K562 (cell line): ENCODE measurements at regions not wholly inside any gene's neighbourhood (a gene's known extent, or its start where the extent isn't known, plus 50 kb on each side); places are given as distances from the start of the nearest gene placed in this dataset.
A peak's percentile ranks its signal among the peaks of the same experiment; 100 is the strongest.

Source experiments
- ATAC-seq: fragments of 200-7000 bp; cut with Tn5 transposase; 3 replicates; pipeline ENCODE4 v1.9.1; 2020; ENCODE audit warnings: moderate library complexity
- BruUV-seq: library from RNA; stranded (reverse); fragments of 400-500 nt; replicated peaks from 2 replicates; lab custom pipeline; 2021; lab: Mats Ljungman, UMichigan
- CTCF ChIA-PET: fragments of 300-600 bp; formaldehyde crosslinking; extraction: SDS; loops from one replicate; lab custom pipeline; 2021; ENCODE audit warnings: low intra/inter-chr PET ratio; lab: Yijun Ruan, JAX
- POLR2A ChIA-PET: fragments of 300-600, 350-650 bp; sonication (Branson Sonifier 250); formaldehyde crosslinking; extraction: SDS; loops from one replicate; lab custom pipeline; 2021; ENCODE audit warnings: antibody characterized with exemption, inconsistent platforms; lab: Yijun Ruan, JAX
- DNase-seq, 4 experiments: peaks; one replicate each; pipeline versions ENCODE4 v3.0.0 to v3.0.0-alpha.2; 2011 to 2018; ENCODE audit warnings: low spot score in 3 of 4, mixed read lengths in 3 of 4; ENCODE audit errors: extremely low read depth in 1 of 4
- FAIRE-seq: peaks from 2 replicates; lab custom pipeline; 2011; peaks lifted over from hg19 to GRCh38; lab: Jason Lieb, UNC
- H2AFZ ChIP-seq: 2 replicates; pipeline ENCODE4 v1.6.0; 2011; ENCODE audit warnings: low read depth, low read length, control low read depth, inconsistent platforms
- H3K27ac ChIP-seq: fragments of 200-600 bp; 3 replicates; pipeline ENCODE4 v1.8.0; 2011; ENCODE audit warnings: low read depth, mild to moderate bottlenecking, control low read depth, inconsistent platforms, low read length, moderate library complexity, mixed read lengths; ENCODE audit errors: extremely low read depth
- H3K27me3 ChIP-seq, 2 experiments: fragments of 300-600 bp in 1 of 2; 2 replicates in 1 of 2; 3 replicates in 1 of 2; pipeline versions ENCODE4 v1.6.0 to v1.8.0; 2011; ENCODE audit warnings: inconsistent platforms in 2 of 2, low read length in 2 of 2, mild to moderate bottlenecking in 1 of 2, mixed read lengths in 1 of 2, moderate library complexity in 1 of 2; ENCODE audit not compliant: control insufficient read depth in 2 of 2, insufficient read depth in 2 of 2
- H3K36me3 ChIP-seq: fragments of 300-600 bp; 3 replicates; pipeline ENCODE4 v1.8.0; 2011; ENCODE audit warnings: mild to moderate bottlenecking, low read length, inconsistent platforms; ENCODE audit not compliant: control insufficient read depth, insufficient read depth
- H3K4me1 ChIP-seq, 2 experiments: fragments of 200-600 bp in 1 of 2; replicated peaks in 1 of 2; 2 replicates in 1 of 2; 3 replicates in 1 of 2; pipeline versions ENCODE4 v1.5.1 to v1.8.0; 2011; ENCODE audit warnings: inconsistent platforms in 2 of 2, low read length in 2 of 2, mild to moderate bottlenecking in 1 of 2, mixed read lengths in 1 of 2, moderate library complexity in 1 of 2; ENCODE audit not compliant: control insufficient read depth in 2 of 2, insufficient read depth in 2 of 2
- H3K4me2 ChIP-seq: 2 replicates; pipeline ENCODE4 v1.6.1; 2011; ENCODE audit warnings: low read length, control low read depth, inconsistent platforms, mixed read lengths; ENCODE audit not compliant: insufficient read depth
- H3K4me3 ChIP-seq: fragments of 200-600 bp; sonication (generic), shearing (Covaris generic); 2 replicates; pipeline ENCODE4 v1.5.1; 2016; ENCODE audit warnings: control low read depth, inconsistent platforms
- H3K79me2 ChIP-seq: fragments of 200-600 bp; 3 replicates; pipeline ENCODE4 v1.8.0; 2011; ENCODE audit warnings: low read length, inconsistent platforms; ENCODE audit not compliant: control insufficient read depth, insufficient read depth
- H3K9ac ChIP-seq, 2 experiments: 2 replicates each; pipeline versions ENCODE4 v1.6.0 to v1.6.1; 2011; ENCODE audit warnings: low read depth in 2 of 2, low read length in 2 of 2, control low read depth in 1 of 2, inconsistent platforms in 1 of 2, mild to moderate bottlenecking in 1 of 2, mixed read lengths in 1 of 2; ENCODE audit not compliant: insufficient read depth in 1 of 2
- H3K9me1 ChIP-seq: one replicate; pipeline ENCODE4 v1.6.0; 2011; ENCODE audit warnings: inconsistent platforms, mild to moderate bottlenecking, low read length, moderate library complexity; ENCODE audit not compliant: control insufficient read depth, insufficient read depth
- H3K9me3 ChIP-seq: replicated peaks from 2 replicates; pipeline ENCODE4 v1.5.1; 2011; ENCODE audit warnings: low read depth, low read length, inconsistent platforms; ENCODE audit not compliant: control insufficient read depth, insufficient read depth
- H4K20me1 ChIP-seq: replicated peaks from 2 replicates; pipeline ENCODE4 v1.6.1; 2011; ENCODE audit warnings: low read length, inconsistent platforms, mixed read lengths; ENCODE audit not compliant: control insufficient read depth, insufficient read depth
- WGBS: fragments of 100-300 bp; shearing (Covaris generic); methylation state at CpG from one replicate; pipeline ENCODE4 v1.1.6; 2016; ENCODE audit warnings: low coverage, mixed read lengths; ENCODE audit not compliant: insufficient coverage; ENCODE audit errors: missing lambda C conversion rate; 5-methylcytosine and 5-hydroxymethylcytosine counted together
- in situ Hi-C: fragments of 300-500 bp; cut with MboI; formaldehyde crosslinking; loops from 4 replicates; pipeline ENCODE4 v1.15.0; 2018; ENCODE audit warnings: inconsistent platforms, mixed read lengths
- intact Hi-C: fragments of 100-400 bp; cut with micrococcal nuclease; formaldehyde crosslinking; loops from 2 replicates; pipeline ENCODE4 v1.14.2; 2022
- TF ChIP-seq, protein P1 (sequence below), 3 experiments: fragments of 200-800 bp in 1 of 3; fragments of 250-450 bp in 1 of 3; fragments of 450-650 bp in 1 of 3; sonication (Bioruptor Pico) in 1 of 3; sonication (Bioruptor generic) in 1 of 3; formaldehyde crosslinking in 1 of 3; IDR thresholded peaks; 2 replicates each; pipeline versions ENCODE4 v1.6.1 to v1.8.0; 2016 to 2022; ENCODE audit warnings: mild to moderate bottlenecking in 2 of 3, missing genetic modification characterization in 2 of 3, missing compliant biosample characterization in 1 of 3, moderate library complexity in 1 of 3
- TF ChIP-seq, protein P2 (sequence below), 2 experiments: fragments of 450-650 bp; IDR thresholded peaks; 2 replicates each; pipeline ENCODE4 v1.6.1; 2018; ENCODE audit warnings: mild to moderate bottlenecking in 2 of 2, low read depth in 1 of 2; ENCODE audit not compliant: partially characterized antibody in 2 of 2

GRCh38 chr20:54318892-54319291 lies 111.0 kb downstream of the PFDN4 start:
- in situ Hi-C loops = no loop called here
- no peaks in the 10 kb centered on the region for H3K27me3 ChIP-seq
- no TSS peak for BruUV-seq
- TF ChIP-seq, protein P1, sequence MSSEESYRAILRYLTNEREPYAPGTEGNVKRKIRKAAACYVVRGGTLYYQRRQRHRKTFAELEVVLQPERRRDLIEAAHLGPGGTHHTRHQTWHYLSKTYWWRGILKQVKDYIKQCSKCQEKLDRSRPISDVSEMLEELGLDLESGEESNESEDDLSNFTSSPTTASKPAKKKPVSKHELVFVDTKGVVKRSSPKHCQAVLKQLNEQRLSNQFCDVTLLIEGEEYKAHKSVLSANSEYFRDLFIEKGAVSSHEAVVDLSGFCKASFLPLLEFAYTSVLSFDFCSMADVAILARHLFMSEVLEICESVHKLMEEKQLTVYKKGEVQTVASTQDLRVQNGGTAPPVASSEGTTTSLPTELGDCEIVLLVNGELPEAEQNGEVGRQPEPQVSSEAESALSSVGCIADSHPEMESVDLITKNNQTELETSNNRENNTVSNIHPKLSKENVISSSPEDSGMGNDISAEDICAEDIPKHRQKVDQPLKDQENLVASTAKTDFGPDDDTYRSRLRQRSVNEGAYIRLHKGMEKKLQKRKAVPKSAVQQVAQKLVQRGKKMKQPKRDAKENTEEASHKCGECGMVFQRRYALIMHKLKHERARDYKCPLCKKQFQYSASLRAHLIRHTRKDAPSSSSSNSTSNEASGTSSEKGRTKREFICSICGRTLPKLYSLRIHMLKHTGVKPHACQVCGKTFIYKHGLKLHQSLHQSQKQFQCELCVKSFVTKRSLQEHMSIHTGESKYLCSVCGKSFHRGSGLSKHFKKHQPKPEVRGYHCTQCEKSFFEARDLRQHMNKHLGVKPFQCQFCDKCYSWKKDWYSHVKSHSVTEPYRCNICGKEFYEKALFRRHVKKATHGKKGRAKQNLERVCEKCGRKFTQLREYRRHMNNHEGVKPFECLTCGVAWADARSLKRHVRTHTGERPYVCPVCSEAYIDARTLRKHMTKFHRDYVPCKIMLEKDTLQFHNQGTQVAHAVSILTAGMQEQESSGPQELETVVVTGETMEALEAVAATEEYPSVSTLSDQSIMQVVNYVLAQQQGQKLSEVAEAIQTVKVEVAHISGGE (CRISPR knock-in tag; IDR thresholded peaks at IDR 0.05) = peak in 1 of 3 experiments; percentile 75; a peak in 2 of 6 replicates
- TF ChIP-seq, protein P2, sequence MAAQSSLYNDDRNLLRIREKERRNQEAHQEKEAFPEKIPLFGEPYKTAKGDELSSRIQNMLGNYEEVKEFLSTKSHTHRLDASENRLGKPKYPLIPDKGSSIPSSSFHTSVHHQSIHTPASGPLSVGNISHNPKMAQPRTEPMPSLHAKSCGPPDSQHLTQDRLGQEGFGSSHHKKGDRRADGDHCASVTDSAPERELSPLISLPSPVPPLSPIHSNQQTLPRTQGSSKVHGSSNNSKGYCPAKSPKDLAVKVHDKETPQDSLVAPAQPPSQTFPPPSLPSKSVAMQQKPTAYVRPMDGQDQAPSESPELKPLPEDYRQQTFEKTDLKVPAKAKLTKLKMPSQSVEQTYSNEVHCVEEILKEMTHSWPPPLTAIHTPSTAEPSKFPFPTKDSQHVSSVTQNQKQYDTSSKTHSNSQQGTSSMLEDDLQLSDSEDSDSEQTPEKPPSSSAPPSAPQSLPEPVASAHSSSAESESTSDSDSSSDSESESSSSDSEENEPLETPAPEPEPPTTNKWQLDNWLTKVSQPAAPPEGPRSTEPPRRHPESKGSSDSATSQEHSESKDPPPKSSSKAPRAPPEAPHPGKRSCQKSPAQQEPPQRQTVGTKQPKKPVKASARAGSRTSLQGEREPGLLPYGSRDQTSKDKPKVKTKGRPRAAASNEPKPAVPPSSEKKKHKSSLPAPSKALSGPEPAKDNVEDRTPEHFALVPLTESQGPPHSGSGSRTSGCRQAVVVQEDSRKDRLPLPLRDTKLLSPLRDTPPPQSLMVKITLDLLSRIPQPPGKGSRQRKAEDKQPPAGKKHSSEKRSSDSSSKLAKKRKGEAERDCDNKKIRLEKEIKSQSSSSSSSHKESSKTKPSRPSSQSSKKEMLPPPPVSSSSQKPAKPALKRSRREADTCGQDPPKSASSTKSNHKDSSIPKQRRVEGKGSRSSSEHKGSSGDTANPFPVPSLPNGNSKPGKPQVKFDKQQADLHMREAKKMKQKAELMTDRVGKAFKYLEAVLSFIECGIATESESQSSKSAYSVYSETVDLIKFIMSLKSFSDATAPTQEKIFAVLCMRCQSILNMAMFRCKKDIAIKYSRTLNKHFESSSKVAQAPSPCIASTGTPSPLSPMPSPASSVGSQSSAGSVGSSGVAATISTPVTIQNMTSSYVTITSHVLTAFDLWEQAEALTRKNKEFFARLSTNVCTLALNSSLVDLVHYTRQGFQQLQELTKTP (IDR thresholded peaks at IDR 0.05; ENCODE audit: low read depth in 1 of 2, partially characterized antibody in 2 of 2) = no peak
- no peaks in the 10 kb centered on the region for H3K36me3 ChIP-seq
- no peak overlapping the region for H3K9ac ChIP-seq
- no peak overlapping the region for H3K27ac ChIP-seq
- H4K20me1 ChIP-seq = no peaks in the 10 kb centered on the region
- no peaks in the 10 kb centered on the region for H3K9me1 ChIP-seq
- DNase-seq (no peak), FAIRE-seq (no peak), ATAC-seq (no peak)
- intact Hi-C loops = no loop called here
- H3K79me2 ChIP-seq = no peaks in the 10 kb centered on the region
- H3K4me3 ChIP-seq = no peak overlapping the region
- ChIA-PET POLR2A (no interaction called here), CTCF (no interaction called here)
- H3K9me3 ChIP-seq = no peaks in the 10 kb centered on the region
- H2AFZ ChIP-seq = no peak overlapping the region
- H3K4me2 ChIP-seq = no peak overlapping the region
- no peaks in the 10 kb centered on the region for H3K4me1 ChIP-seq
- 0% methylated on average over 1 of the region's 1 CpG for WGBS
